ENCODE measurements at regions not wholly inside any gene's neighbourhood (a gene's known extent, or its start where the extent isn't known, plus 50 kb on each side); places are given as distances from the start of the nearest gene placed in this dataset.

DNA sequence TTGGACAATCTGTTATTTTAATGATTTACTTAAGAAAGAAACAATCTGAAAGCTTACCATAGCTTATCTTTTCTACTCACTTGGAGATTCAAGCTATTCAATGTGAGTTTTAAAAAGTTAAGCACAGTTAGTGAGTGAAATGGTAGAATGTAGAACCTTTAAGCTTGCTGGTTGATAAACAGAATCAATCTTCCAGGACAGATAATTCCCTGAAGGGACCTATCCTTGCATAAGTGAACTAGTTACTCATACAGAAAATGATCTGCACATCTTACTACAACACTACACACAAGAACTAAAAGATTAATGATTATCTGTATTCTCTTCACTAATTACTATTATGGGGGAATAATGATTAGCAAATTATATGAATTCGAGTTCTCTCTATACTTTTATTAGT lies 165.6 kb downstream of the PALM2AKAP2 start:
- DNase-seq (ENCODE audit: low read depth, low spot score) (no peak), ATAC-seq (no peak), FAIRE-seq (no peak)
- Histone ChIP-seq H3K27ac (ENCODE audit: control insufficient read depth, insufficient read depth) (no peak overlapping the region), H3K79me2 (ENCODE audit: control insufficient read depth, insufficient read depth, low read length) (no peaks in the 10 kb centered on the region), H2AFZ (ENCODE audit: control insufficient read depth, low read depth, low read length) (no peak overlapping the region), H3K9ac (ENCODE audit: control insufficient read depth, insufficient read depth, low read length) (no peak overlapping the region), H4K20me1 (ENCODE audit: control insufficient read depth, insufficient read depth) (no peaks in the 10 kb centered on the region), H3K36me3 (ENCODE audit: control insufficient read depth in 2 of 2, insufficient read depth in 2 of 2, low read length in 1 of 2) (no peaks in the 10 kb centered on the region), H3K9me3 (replicated peaks; ENCODE audit: control insufficient read depth, insufficient read depth, low read length) (no peaks in the 10 kb centered on the region), H3K4me1 (ENCODE audit: control insufficient read depth, insufficient read depth, low read length) (peaks cover 7% of the 10 kb centered on the region), H3K4me3 (no peak overlapping the region), H3K27me3 (replicated peaks in 1 of 2; ENCODE audit: control insufficient read depth in 2 of 2, insufficient read depth in 2 of 2, low read length in 1 of 2) (no peaks in the 10 kb centered on the region), H3K4me2 (ENCODE audit: control insufficient read depth, insufficient read depth) (no peak overlapping the region)
- in situ Hi-C loops (cut with MboI) (no loop called here), intact Hi-C loops (cut with micrococcal nuclease; ENCODE audit: unreplicated experiment) (no loop called here)
- CTCF ChIA-PET, result interaction anchor here (1.1 to 1.7 kb wide), 6 partner anchors 9 to 38 kb away, joined by 3 to 11 read pairs (median 6); no protein-coding TSS in a partner anchor
- POLR2A ChIA-PET, result interaction anchor here (2.2 kb wide), 1 partner anchor 11 kb away, joined by 8 read pairs; no protein-coding TSS in a partner anchor
- no TSS peak for BruUV-seq (replicated peaks)
- SMC1A ChIA-PET (ENCODE audit: uncharacterized antibody, unreplicated experiment), result interaction anchor here (0.9 to 3.7 kb wide), 13 partner anchors 8 to 111 kb away, joined by 3 to 29 read pairs (median 4); no protein-coding TSS in a partner anchor
- no peak for TF ChIP-seq PAX5 (IDR thresholded peaks at IDR 0.05; ENCODE audit: borderline replicate concordance, low read depth, low read length)
- TF ChIP-seq STAT1 (conservative IDR thresholded peaks at IDR 0.05), result no peak
- TF ChIP-seq, protein P1, sequence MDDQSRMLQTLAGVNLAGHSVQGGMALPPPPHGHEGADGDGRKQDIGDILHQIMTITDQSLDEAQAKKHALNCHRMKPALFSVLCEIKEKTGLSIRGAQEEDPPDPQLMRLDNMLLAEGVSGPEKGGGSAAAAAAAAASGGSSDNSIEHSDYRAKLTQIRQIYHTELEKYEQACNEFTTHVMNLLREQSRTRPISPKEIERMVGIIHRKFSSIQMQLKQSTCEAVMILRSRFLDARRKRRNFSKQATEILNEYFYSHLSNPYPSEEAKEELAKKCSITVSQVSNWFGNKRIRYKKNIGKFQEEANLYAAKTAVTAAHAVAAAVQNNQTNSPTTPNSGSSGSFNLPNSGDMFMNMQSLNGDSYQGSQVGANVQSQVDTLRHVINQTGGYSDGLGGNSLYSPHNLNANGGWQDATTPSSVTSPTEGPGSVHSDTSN (IDR thresholded peaks at IDR 0.05; ENCODE audit: insufficient replicate concordance, low read depth, low read length), result no peak
- no peak for TF ChIP-seq PML (IDR thresholded peaks at IDR 0.05; ENCODE audit: low read length)
- TF ChIP-seq LARP7 (IDR thresholded peaks at IDR 0.05), result no peak
- no peak for TF ChIP-seq SMAD1 (IDR thresholded peaks at IDR 0.05; ENCODE audit: low read depth, partially characterized antibody)
- no peak for TF ChIP-seq CBX3 (IDR thresholded peaks at IDR 0.05; ENCODE audit: borderline replicate concordance, low read depth)
- TF ChIP-seq JUND (IDR thresholded peaks at IDR 0.05; ENCODE audit: low read depth, low read length), result no peak
- RAD21 ChIA-PET (ENCODE audit: unreplicated experiment), result interaction anchor here (0.8 to 1.5 kb wide), 6 partner anchors 11 to 106 kb away, joined by 3 to 4 read pairs (median 3); no protein-coding TSS in a partner anchor
- 84% methylated on average over 1 of the region's 1 CpG for WGBS (ENCODE audit: insufficient coverage, insufficient replicate concordance, low lambda C conversion rate, missing lambda C conversion rate)
